Endothelial cell (in vitro differentiated cells): ENCODE measurements at regions not wholly inside any gene's neighbourhood (a gene's known extent, or its start where the extent isn't known, plus 50 kb on each side); places are given as distances from the start of the nearest gene placed in this dataset.
"Not testable (repeated sequence)": the region's sequence is repeated elsewhere in the genome, so short reads cannot be mapped to it uniquely, and the experiment has no call there.

ENCODE experiments used
- DNase-seq: peaks from one replicate; pipeline ENCODE4 v3.0.0; 2021; ENCODE audit warnings: low spot score
- H3K27ac Mint-ChIP-seq: one replicate; pipeline ENCODE4 v1.8.0; 2021; ENCODE audit warnings: mixed read lengths, inconsistent platforms; ENCODE audit not compliant: unreplicated experiment
- H3K27me3 Mint-ChIP-seq: one replicate; pipeline ENCODE4 v1.8.0; 2021; ENCODE audit warnings: mild to moderate bottlenecking, moderate library complexity, mixed read lengths, inconsistent platforms; ENCODE audit not compliant: unreplicated experiment
- H3K36me3 Mint-ChIP-seq: one replicate; pipeline ENCODE4 v1.8.0; 2021; ENCODE audit warnings: mild to moderate bottlenecking, low read depth, mixed read lengths, inconsistent platforms; ENCODE audit not compliant: unreplicated experiment
- H3K4me1 Mint-ChIP-seq: one replicate; pipeline ENCODE4 v1.8.0; 2021; ENCODE audit warnings: mild to moderate bottlenecking, mixed read lengths, inconsistent platforms; ENCODE audit not compliant: unreplicated experiment
- H3K4me3 Mint-ChIP-seq: one replicate; pipeline ENCODE4 v1.8.0; 2021; ENCODE audit warnings: mild to moderate bottlenecking, mixed read lengths, inconsistent platforms; ENCODE audit not compliant: unreplicated experiment
- H3K9me3 Mint-ChIP-seq: one replicate; pipeline ENCODE4 v1.8.0; 2021; ENCODE audit warnings: mixed read lengths, inconsistent platforms; ENCODE audit not compliant: unreplicated experiment
- TF ChIP-seq, protein P1 (sequence below): fragments of 200-600 bp; sonication (generic); IDR thresholded peaks from one replicate; pipeline ENCODE4 v1.5.0; 2021; ENCODE audit warnings: antibody characterized with exemption; ENCODE audit not compliant: unreplicated experiment

DNA sequence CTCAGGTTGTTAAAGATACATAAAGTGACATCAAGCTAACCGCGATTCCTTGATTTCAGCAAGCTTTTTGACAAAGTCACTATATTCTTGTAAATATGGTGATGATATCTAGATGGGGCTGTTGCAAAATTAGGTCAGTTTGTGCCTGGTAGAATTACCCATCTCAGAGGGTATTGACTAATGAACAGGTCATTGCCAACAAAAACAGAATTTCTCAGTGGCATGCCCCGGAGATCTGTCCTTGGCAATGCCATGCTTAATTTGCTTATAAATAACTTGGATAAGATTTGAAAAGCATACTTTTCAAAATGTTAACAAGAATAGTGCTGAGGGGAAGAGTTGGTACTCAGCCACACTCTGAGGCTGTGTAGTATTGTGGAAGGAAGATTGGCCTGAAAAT lies 783.3 kb upstream of the SEMA6A start:
- Mint-ChIP-seq H3K27me3 (no peaks in the 10 kb centered on the region), H3K9me3 (no peaks in the 10 kb centered on the region), H3K4me3 (no peak overlapping the region), H3K36me3 (no peaks in the 10 kb centered on the region), H3K27ac (no peak overlapping the region), H3K4me1 (no peaks in the 10 kb centered on the region)
- TF ChIP-seq, protein P1, sequence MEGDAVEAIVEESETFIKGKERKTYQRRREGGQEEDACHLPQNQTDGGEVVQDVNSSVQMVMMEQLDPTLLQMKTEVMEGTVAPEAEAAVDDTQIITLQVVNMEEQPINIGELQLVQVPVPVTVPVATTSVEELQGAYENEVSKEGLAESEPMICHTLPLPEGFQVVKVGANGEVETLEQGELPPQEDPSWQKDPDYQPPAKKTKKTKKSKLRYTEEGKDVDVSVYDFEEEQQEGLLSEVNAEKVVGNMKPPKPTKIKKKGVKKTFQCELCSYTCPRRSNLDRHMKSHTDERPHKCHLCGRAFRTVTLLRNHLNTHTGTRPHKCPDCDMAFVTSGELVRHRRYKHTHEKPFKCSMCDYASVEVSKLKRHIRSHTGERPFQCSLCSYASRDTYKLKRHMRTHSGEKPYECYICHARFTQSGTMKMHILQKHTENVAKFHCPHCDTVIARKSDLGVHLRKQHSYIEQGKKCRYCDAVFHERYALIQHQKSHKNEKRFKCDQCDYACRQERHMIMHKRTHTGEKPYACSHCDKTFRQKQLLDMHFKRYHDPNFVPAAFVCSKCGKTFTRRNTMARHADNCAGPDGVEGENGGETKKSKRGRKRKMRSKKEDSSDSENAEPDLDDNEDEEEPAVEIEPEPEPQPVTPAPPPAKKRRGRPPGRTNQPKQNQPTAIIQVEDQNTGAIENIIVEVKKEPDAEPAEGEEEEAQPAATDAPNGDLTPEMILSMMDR: no peak
- DNase-seq: no peak

DNA sequence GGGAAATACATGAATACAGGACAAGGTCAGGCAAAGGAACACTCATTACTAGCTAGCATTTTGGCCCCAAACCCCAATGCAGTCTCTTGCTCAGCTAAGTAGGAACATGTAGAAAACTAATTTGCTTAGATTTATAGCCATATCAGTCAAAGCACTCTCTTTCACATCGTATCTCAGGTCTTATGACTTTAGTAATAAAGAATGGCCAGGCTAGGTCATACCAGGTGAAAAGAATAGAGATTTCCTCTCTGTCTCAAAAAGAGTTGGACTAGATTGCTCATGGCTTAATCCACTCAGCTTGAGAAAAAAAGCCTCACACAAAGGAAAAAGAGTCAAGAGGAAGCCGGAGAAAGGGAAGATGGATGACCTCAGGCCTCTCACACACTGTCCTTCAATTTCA lies 772.7 kb upstream of the SEMA6A start:
- peaks cover 2% of the 10 kb centered on the region for H3K27me3 Mint-ChIP-seq
- peaks cover 3% of the 10 kb centered on the region for H3K4me1 Mint-ChIP-seq
- no peak for DNase-seq
- H3K36me3 Mint-ChIP-seq: no peaks in the 10 kb centered on the region
- no peak overlapping the region for H3K27ac Mint-ChIP-seq
- TF ChIP-seq, protein P1: no peak
- H3K9me3 Mint-ChIP-seq: no peaks in the 10 kb centered on the region
- H3K4me3 Mint-ChIP-seq: no peak overlapping the region

- not testable (repeated sequence) for H3K9me3 Mint-ChIP-seq, H3K27ac Mint-ChIP-seq, H3K4me3 Mint-ChIP-seq, H3K4me1 Mint-ChIP-seq, DNase-seq, H3K36me3 Mint-ChIP-seq, H3K27me3 Mint-ChIP-seq
Measured at GRCh38 chr5:117343726-117344125, 769.1 kb upstream of the SEMA6A start.

GRCh38 chr5:117337064-117337749 lies 762.6 kb upstream of the SEMA6A start:
- H3K27me3 Mint-ChIP-seq: no peaks in the 10 kb centered on the region
- H3K4me1 Mint-ChIP-seq: peaks cover 14% of the 10 kb centered on the region
- no peaks in the 10 kb centered on the region for H3K36me3 Mint-ChIP-seq
- no peak overlapping the region for H3K4me3 Mint-ChIP-seq
- TF ChIP-seq, protein P1: no peak
- DNase-seq: no peak
- H3K27ac Mint-ChIP-seq: no peak overlapping the region
- no peaks in the 10 kb centered on the region for H3K9me3 Mint-ChIP-seq

GRCh38 chr5:117336208-117336607 lies 761.6 kb upstream of the SEMA6A start:
- Mint-ChIP-seq H3K27me3 (no peaks in the 10 kb centered on the region), H3K4me3 (no peak overlapping the region), H3K9me3 (no peaks in the 10 kb centered on the region), H3K36me3 (no peaks in the 10 kb centered on the region), H3K27ac (peak overlapping the region; percentile 36), H3K4me1 (peaks cover 14% of the 10 kb centered on the region)
- DNase-seq: no peak
- TF ChIP-seq, protein P1: no peak
